ENCODE measurements at regions not wholly inside any gene's neighbourhood (a gene's known extent, or its start where the extent isn't known, plus 50 kb on each side); places are given as distances from the start of the nearest gene placed in this dataset.
"Not testable (repeated sequence)": the region's sequence is repeated elsewhere in the genome, so short reads cannot be mapped to it uniquely, and the experiment has no call there.

- DNase-seq = no peak
- H3K4me3 ChIP-seq (ENCODE audit: low read depth, low read length) = no peak overlapping the region
- no peak overlapping the region for H3K27ac ChIP-seq
- H3K36me3 ChIP-seq = no peaks in the 10 kb centered on the region
- TF ChIP-seq CTCF (IDR thresholded peaks at IDR 0.05; ENCODE audit: low read depth, low read length) = no peak
- H3K9me3 ChIP-seq (ENCODE audit: severe bottlenecking) = no peaks in the 10 kb centered on the region
- no peaks in the 10 kb centered on the region for H3K27me3 ChIP-seq (ENCODE audit: insufficient read depth, low read depth, severe bottlenecking)
These were observed 1135.0 kb upstream of the TENM3 start for GRCh38 chr4:181108237-181108636.

GRCh38 chr4:181119186-181119585 lies 1124.0 kb upstream of the TENM3 start:
- Histone ChIP-seq H3K27ac (no peak overlapping the region), H3K9me3 (ENCODE audit: severe bottlenecking) (no peaks in the 10 kb centered on the region), H3K4me3 (ENCODE audit: low read depth, low read length) (no peak overlapping the region), H3K27me3 (ENCODE audit: insufficient read depth, low read depth, severe bottlenecking) (no peaks in the 10 kb centered on the region), H3K36me3 (no peaks in the 10 kb centered on the region)
- TF ChIP-seq CTCF (IDR thresholded peaks at IDR 0.05; ENCODE audit: low read depth, low read length) = no peak
- DNase-seq = no peak

GRCh38 chr4:181121733-181122132 lies 1121.5 kb upstream of the TENM3 start:
- Histone ChIP-seq H3K4me3 (ENCODE audit: low read depth, low read length) (no peak overlapping the region), H3K27me3 (ENCODE audit: insufficient read depth, low read depth, severe bottlenecking) (no peaks in the 10 kb centered on the region), H3K27ac (no peak overlapping the region), H3K36me3 (no peaks in the 10 kb centered on the region), H3K9me3 (ENCODE audit: severe bottlenecking) (no peaks in the 10 kb centered on the region)
- no peak for DNase-seq
- no peak for TF ChIP-seq CTCF (IDR thresholded peaks at IDR 0.05; ENCODE audit: low read depth, low read length)

- no peak for TF ChIP-seq CTCF (IDR thresholded peaks at IDR 0.05; ENCODE audit: low read depth, low read length)
- H3K4me3 ChIP-seq (ENCODE audit: low read depth, low read length) = no peak overlapping the region
- DNase-seq = no peak
- H3K27ac ChIP-seq = no peak overlapping the region
- peaks cover 18% of the 10 kb centered on the region for H3K9me3 ChIP-seq (ENCODE audit: severe bottlenecking)
- no peaks in the 10 kb centered on the region for H3K36me3 ChIP-seq
- H3K27me3 ChIP-seq (ENCODE audit: insufficient read depth, low read depth, severe bottlenecking) = no peaks in the 10 kb centered on the region
These were observed 1116.0 kb upstream of the TENM3 start for GRCh38 chr4:181127171-181127570.

- not testable (repeated sequence) for H3K27ac ChIP-seq; DNase-seq; H3K36me3 ChIP-seq; H3K4me3 ChIP-seq (ENCODE audit: low read depth, low read length)
- H3K27me3 ChIP-seq (ENCODE audit: insufficient read depth, low read depth, severe bottlenecking) = peaks cover 11% of the 10 kb centered on the region
- H3K9me3 ChIP-seq (ENCODE audit: severe bottlenecking) = peaks cover 18% of the 10 kb centered on the region
These were observed 1112.9 kb upstream of the TENM3 start for GRCh38 chr4:181130317-181130716.

GRCh38 chr4:181137351-181137750 lies 1105.9 kb upstream of the TENM3 start:
- H3K27ac ChIP-seq = no peak overlapping the region
- H3K36me3 ChIP-seq = no peaks in the 10 kb centered on the region
- no peak for DNase-seq
- no peak for TF ChIP-seq CTCF (IDR thresholded peaks at IDR 0.05; ENCODE audit: low read depth, low read length)
- H3K4me3 ChIP-seq (ENCODE audit: low read depth, low read length) = no peak overlapping the region
- H3K9me3 ChIP-seq (ENCODE audit: severe bottlenecking) = no peaks in the 10 kb centered on the region
- peaks cover 9% of the 10 kb centered on the region for H3K27me3 ChIP-seq (ENCODE audit: insufficient read depth, low read depth, severe bottlenecking)
